ENCODE measurements at regions not wholly inside any gene's neighbourhood (a gene's known extent, or its start where the extent isn't known, plus 50 kb on each side); places are given as distances from the start of the nearest gene placed in this dataset.

DNA sequence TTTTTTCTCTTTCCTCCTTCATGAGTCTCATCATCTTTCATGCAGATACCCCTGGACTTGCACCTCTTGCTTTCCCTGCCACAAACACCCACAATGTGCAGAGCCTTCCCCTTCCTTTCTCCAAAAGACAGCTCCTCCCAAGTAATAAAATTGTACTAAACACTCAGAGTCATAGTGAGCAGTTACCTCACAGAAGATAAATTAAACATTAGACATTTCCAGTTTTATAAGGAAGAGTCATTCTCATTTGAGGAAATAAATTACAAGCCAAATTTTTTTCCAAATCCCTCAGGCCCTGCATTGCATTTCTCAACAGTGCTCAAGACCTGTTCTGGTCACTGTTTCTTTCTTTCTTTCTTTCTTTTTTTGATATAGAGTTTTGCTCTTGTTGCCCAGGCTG, 131.5 kb downstream of the ATPSCKMT start:
- no peak overlapping the region for H3K9ac ChIP-seq (ENCODE audit: low read length in 3 of 3)
- H3K9me3 ChIP-seq (ENCODE audit: control insufficient read depth in 2 of 3, insufficient read depth in 1 of 3, low read length in 3 of 3), result no peaks in the 10 kb centered on the region
- no peak overlapping the region for H3K27ac ChIP-seq (ENCODE audit: low read depth in 2 of 2, low read length in 2 of 2)
- no peaks in the 10 kb centered on the region for H3K27me3 ChIP-seq (ENCODE audit: control insufficient read depth, insufficient read depth, low read length)
- no peaks in the 10 kb centered on the region for H3K36me3 ChIP-seq (ENCODE audit: control insufficient read depth in 2 of 3, insufficient read depth in 3 of 3, low read length in 3 of 3)
- intact Hi-C loops (cut with DNase I), result no loop called here
- no peak for FAIRE-seq
- TF ChIP-seq, protein P1, sequence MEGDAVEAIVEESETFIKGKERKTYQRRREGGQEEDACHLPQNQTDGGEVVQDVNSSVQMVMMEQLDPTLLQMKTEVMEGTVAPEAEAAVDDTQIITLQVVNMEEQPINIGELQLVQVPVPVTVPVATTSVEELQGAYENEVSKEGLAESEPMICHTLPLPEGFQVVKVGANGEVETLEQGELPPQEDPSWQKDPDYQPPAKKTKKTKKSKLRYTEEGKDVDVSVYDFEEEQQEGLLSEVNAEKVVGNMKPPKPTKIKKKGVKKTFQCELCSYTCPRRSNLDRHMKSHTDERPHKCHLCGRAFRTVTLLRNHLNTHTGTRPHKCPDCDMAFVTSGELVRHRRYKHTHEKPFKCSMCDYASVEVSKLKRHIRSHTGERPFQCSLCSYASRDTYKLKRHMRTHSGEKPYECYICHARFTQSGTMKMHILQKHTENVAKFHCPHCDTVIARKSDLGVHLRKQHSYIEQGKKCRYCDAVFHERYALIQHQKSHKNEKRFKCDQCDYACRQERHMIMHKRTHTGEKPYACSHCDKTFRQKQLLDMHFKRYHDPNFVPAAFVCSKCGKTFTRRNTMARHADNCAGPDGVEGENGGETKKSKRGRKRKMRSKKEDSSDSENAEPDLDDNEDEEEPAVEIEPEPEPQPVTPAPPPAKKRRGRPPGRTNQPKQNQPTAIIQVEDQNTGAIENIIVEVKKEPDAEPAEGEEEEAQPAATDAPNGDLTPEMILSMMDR (IDR thresholded peaks at IDR 0.05; ENCODE audit: borderline replicate concordance, extremely low read depth, insufficient read depth), result no peak
- no peak for DNase-seq
- H3K4me3 ChIP-seq (ENCODE audit: low read length in 3 of 3), result no peak overlapping the region
- no peaks in the 10 kb centered on the region for H3K4me1 ChIP-seq (ENCODE audit: control insufficient read depth in 2 of 3, insufficient read depth in 2 of 3, low read depth in 1 of 3, low read length in 3 of 3)

DNA sequence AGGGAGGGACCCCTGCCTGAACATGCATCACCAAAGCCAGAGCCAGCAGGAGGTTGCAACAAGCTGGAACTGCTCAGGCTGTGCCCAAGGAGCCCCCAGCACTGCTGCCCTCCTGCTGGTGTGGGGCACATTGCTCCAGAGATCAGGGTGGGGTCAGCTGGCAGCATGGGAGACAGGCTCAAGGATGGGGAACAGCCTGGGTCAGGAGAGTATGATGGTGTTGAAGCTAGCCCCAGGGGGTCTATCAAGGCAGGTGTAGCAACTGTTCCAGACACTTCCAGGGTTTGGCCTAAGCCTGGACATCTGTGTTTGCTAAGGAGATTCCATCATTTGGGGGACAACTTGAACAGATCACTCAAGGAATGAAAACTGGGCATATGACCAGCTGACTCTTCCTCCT, 133.1 kb downstream of the ATPSCKMT start:
- Histone ChIP-seq H3K4me1 (ENCODE audit: control insufficient read depth in 2 of 3, insufficient read depth in 2 of 3, low read depth in 1 of 3, low read length in 3 of 3) (no peaks in the 10 kb centered on the region), H3K9ac (ENCODE audit: low read length in 3 of 3) (no peak overlapping the region), H3K9me3 (ENCODE audit: control insufficient read depth in 2 of 3, insufficient read depth in 1 of 3, low read length in 3 of 3) (no peaks in the 10 kb centered on the region), H3K27me3 (ENCODE audit: control insufficient read depth, insufficient read depth, low read length) (no peaks in the 10 kb centered on the region), H3K27ac (ENCODE audit: low read depth in 2 of 2, low read length in 2 of 2) (no peak overlapping the region), H3K36me3 (ENCODE audit: control insufficient read depth in 2 of 3, insufficient read depth in 3 of 3, low read length in 3 of 3) (no peaks in the 10 kb centered on the region), H3K4me3 (ENCODE audit: low read length in 3 of 3) (no peak overlapping the region)
- no peak for FAIRE-seq
- TF ChIP-seq, protein P1 (IDR thresholded peaks at IDR 0.05; ENCODE audit: borderline replicate concordance, extremely low read depth, insufficient read depth), result no peak
- DNase-seq, result no peak
- intact Hi-C loops (cut with DNase I), result no loop called here

DNA sequence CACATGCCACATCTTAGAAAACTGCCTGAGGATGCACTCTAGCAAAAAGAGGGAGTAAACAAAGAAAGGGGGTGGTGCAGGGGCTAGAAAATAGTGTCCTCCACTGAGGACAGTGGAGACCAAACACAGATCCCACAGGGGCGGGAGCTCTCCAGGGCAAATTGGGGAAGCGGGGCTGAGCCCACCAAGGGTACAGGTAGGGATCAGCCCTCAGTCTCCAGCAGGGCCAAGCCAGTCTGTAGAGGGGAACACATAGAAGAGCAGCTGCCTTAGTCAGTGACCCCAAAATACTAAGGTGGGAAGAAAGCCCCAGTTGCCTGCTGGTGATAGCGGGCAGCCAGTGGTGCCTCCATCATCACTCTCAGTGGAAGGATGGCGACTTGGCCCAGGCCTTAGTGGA, 134.0 kb downstream of the ATPSCKMT start:
- Histone ChIP-seq H3K9me3 (ENCODE audit: control insufficient read depth in 2 of 3, insufficient read depth in 1 of 3, low read length in 3 of 3) (no peaks in the 10 kb centered on the region), H3K4me3 (ENCODE audit: low read length in 3 of 3) (no peak overlapping the region), H3K27me3 (ENCODE audit: control insufficient read depth, insufficient read depth, low read length) (no peaks in the 10 kb centered on the region), H3K36me3 (ENCODE audit: control insufficient read depth in 2 of 3, insufficient read depth in 3 of 3, low read length in 3 of 3) (no peaks in the 10 kb centered on the region), H3K27ac (ENCODE audit: low read depth in 2 of 2, low read length in 2 of 2) (no peak overlapping the region), H3K9ac (ENCODE audit: low read length in 3 of 3) (no peak overlapping the region), H3K4me1 (ENCODE audit: control insufficient read depth in 2 of 3, insufficient read depth in 2 of 3, low read depth in 1 of 3, low read length in 3 of 3) (no peaks in the 10 kb centered on the region)
- intact Hi-C loops (cut with DNase I), result no loop called here
- DNase-seq (no peak), FAIRE-seq (no peak)
- TF ChIP-seq, protein P1 (IDR thresholded peaks at IDR 0.05; ENCODE audit: borderline replicate concordance, extremely low read depth, insufficient read depth), result no peak

DNA sequence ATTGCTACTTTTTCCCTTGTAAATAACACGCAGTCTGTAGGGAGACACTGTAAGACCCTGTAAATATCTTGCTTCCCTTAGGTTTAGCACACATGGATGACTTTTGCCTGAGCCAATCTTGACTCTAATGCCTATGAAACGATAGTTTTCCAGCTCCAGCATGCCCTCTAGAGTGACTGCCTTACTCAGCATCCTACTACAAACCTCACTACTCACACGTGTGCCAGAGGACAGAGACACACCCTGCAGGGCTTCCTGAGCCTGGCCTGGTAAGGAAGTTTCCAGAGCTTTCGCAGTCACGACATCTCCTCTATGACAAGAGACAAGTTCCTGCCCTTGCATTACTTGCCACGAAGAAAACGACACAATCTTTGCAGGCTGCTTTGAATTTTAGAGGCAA, 138.1 kb downstream of the ATPSCKMT start:
- peak in 3 of 5 donors; percentile 24 to 69 (median 41) for DNase-seq
- H3K27ac ChIP-seq (ENCODE audit: low read depth in 2 of 2, low read length in 2 of 2), result no peak overlapping the region
- TF ChIP-seq, protein P1 (IDR thresholded peaks at IDR 0.05; ENCODE audit: borderline replicate concordance, extremely low read depth, insufficient read depth), result no peak
- no peak overlapping the region for H3K9ac ChIP-seq (ENCODE audit: low read length in 3 of 3)
- H3K36me3 ChIP-seq (ENCODE audit: control insufficient read depth in 2 of 3, insufficient read depth in 3 of 3, low read length in 3 of 3), result no peaks in the 10 kb centered on the region
- no peaks in the 10 kb centered on the region for H3K9me3 ChIP-seq (ENCODE audit: control insufficient read depth in 2 of 3, insufficient read depth in 1 of 3, low read length in 3 of 3)
- intact Hi-C loops (cut with DNase I), result no loop called here
- no peaks in the 10 kb centered on the region for H3K27me3 ChIP-seq (ENCODE audit: control insufficient read depth, insufficient read depth, low read length)
- H3K4me3 ChIP-seq (ENCODE audit: low read length in 3 of 3), result no peak overlapping the region
- FAIRE-seq, result no peak
- H3K4me1 ChIP-seq (ENCODE audit: control insufficient read depth in 2 of 3, insufficient read depth in 2 of 3, low read depth in 1 of 3, low read length in 3 of 3), result no peaks in the 10 kb centered on the region
